Activated effector memory CD4-positive, alpha-beta T cell treated with anti-CD3 and anti-CD28 coated beads, Interleukin-2, amount 50 U/mL, for 16 hours (primary cell): ENCODE measurements at regions not wholly inside any gene's neighbourhood (a gene's known extent, or its start where the extent isn't known, plus 50 kb on each side); places are given as distances from the start of the nearest gene placed in this dataset.
"Not testable (repeated sequence)": the region's sequence is repeated elsewhere in the genome, so short reads cannot be mapped to it uniquely, and the experiment has no call there.

Source experiments
- DNase-seq: peaks from one replicate; pipeline ENCODE4 v3.0.0-alpha.2; 2020

DNA sequence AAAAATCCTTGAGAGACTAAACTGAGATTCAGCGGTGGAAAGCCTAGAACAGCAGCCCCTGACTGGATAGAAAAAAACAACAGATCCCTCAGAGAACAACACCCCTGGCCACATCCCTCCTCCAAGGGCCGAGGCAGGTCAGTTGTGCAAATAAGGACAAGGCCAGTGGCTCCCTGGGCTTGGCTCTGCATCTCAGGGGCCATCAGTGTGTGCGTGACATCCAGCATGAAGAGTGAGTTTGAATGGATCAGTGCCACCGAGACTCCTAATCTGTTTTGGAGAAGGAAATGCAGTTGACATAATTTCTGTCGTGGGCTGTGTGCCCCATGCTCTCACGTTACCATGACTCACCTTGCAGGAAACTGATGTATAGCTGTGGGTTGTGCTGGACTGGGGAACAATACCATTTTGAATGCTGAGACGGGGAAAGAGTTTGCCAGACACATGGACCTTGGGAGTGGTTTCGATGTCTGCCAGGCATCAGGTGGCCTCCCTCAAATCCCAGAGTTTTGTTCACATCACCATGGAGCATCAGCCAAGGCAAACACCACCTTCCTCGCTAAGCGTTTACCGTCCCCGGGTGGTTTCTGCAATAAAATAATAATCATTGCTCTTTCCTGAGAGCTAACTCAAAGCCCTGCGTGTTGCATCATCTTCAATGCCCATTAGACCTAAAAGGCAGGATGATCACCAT, 153.2 kb upstream of the FZD8 start:
- DNase-seq = no peak

- no peak for DNase-seq
These were observed 152.6 kb upstream of the FZD8 start for GRCh38 chr10:35794703-35795102.

DNA sequence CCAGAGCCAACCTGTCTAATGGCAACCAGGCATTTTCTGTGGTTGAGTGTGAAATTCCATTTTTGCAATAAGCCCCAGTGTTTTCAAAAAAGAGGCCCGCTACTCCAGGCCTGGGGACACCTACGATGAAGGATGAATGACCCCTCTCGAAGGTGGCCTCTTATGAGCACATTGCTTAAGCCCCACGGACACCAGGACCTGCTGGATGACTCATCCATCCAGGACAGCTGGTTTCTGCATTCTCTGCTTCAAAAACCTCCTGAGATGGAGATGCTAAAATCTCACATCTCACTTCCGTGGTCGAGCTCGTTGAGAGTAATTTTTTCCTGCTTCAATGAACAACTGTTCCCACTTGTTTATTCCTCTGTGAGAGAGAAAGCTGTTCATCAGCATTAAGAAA, 150.2 kb upstream of the FZD8 start:
- DNase-seq = no peak

GRCh38 chr10:35789996-35790395, 147.9 kb upstream of the FZD8 start:
- no peak for DNase-seq

DNA sequence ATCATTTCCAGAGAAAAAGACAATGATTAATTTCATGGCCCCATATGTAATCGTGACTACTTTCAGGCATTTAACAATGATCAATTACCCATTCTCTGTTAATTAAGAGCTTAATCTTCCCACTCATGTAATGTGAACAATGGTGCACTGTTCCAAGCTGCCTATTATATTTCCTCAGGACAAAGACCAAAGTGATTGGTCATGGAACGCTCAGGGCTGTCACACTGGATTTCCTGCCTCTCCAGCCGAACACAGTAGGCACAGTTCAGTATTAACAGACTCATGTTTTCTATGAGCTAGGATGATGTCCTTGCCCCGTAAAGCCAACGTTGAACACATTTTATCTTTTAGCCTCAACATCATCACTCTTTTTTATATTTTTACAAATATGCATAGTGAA, 142.7 kb upstream of the FZD8 start:
- no peak for DNase-seq

DNA sequence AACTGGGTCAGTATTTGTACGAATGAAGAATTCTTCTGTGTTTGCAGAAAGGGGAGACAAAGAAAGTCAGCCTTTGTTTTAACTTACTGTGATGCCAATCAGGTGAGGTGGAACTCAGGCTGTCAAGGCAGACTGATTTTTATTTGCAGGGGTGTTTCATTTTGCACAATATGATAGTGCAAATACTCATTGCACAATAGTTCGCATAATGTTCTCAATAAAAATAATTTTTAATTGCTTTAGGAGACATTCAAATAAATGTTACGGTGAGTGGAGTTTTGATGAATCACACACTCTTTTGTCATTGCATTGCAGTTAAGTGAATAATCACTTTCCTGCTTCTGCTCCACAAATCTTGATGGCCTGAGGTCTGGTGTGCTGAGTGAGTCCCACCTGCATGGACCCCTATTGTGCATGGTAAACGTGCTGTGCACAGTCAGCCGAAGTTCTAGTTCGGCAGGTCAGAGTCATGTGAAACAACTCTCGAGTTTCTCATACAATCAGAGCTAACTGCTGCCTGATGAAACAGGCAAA, 141.3 kb upstream of the FZD8 start:
- DNase-seq = no peak

- no peak for DNase-seq
These were observed 139.5 kb upstream of the FZD8 start for GRCh38 chr10:35781643-35782035.

GRCh38 chr10:35780970-35781642, 139.0 kb upstream of the FZD8 start:
- DNase-seq = no peak

- no peak for DNase-seq
These were observed 136.2 kb upstream of the FZD8 start for GRCh38 chr10:35778306-35778705.

GRCh38 chr10:35776557-35776956, 134.5 kb upstream of the FZD8 start:
- not testable (repeated sequence) for DNase-seq

DNA sequence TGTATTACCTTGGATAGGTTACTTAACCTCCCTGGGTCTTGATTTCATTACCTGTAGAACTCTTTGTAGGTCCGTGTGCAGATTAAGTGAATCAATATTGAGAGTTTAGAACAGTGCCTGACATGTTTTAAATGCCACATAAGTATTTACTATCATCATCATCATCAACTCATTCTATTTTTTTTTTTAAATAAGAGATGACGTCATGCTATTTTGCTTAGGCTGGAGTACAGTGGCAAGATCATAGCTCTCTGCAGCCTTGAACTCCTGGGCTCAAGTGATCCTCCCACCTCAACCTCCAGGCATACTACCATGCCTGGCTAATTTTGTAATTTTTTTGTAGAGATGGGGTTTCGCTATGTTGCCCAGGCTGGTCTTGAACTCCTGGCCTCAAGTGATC, 132.0 kb upstream of the FZD8 start:
- DNase-seq = no peak

- no peak for DNase-seq
These were observed 128.8 kb upstream of the FZD8 start for GRCh38 chr10:35770817-35771355.

DNA sequence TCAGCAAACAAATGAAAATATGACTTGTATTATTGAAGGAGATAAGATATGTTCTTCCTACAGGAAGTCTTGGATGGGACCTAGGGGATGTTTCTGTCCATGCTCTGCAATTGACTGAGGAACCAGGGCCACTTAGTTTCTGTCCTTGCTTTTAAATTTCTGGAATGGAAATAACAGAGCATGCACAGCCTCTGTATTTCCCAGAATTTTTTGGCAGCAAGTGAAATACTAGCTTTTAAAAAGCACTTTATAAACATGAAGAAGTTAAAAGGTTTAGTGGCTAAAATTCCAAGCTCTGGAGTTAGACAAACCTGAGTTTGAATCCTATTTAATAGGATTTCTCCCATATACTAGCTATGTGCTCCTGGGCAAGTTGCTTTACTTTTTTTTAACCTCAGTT, 127.7 kb upstream of the FZD8 start:
- no peak for DNase-seq

- no peak for DNase-seq
These were observed 126.6 kb upstream of the FZD8 start for GRCh38 chr10:35768731-35769130.

GRCh38 chr10:35768011-35768410, 125.9 kb upstream of the FZD8 start:
- DNase-seq = no peak

DNA sequence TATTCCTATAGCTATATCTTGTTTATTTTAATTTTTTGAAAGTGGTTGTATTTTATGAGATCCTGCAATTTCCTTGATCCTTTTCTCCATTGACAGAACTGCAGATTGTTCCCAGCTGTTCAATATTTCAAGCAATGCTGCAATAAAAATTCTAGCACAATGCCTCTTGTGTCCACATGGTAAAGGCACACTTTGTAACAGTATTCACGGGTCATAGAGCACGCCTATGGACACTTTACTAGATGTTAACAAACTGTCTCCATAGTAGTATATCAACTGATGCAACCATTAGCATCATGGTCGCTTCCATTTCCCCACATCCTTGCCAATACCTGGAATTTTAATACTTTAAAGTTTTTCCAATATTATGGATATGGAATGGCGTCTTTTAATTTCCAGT, 123.9 kb upstream of the FZD8 start:
- no peak for DNase-seq

GRCh38 chr10:35765066-35765527, 123.0 kb upstream of the FZD8 start:
- DNase-seq = no peak

- no peak for DNase-seq
These were observed 120.4 kb upstream of the FZD8 start for GRCh38 chr10:35762311-35763030.

GRCh38 chr10:35758076-35758475, 116.0 kb upstream of the FZD8 start:
- no peak for DNase-seq

DNA sequence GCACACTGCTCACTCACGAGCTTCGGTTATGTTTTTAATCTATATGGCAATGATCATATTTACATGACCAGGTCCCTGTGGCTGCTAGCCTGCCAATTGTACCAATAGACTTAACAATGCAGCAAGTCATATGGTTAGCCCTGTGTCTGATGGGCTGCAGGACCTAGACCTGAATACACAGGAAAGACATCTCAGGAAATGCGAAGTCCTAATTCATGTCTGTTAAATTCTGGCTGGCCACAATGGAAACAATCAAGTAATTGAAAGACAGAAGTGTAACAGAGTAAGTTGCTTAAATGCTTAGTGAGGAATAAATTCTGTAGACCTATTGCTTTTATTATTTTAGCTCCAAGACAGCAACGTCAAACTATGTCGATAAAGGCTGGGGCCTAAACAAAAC, 112.4 kb upstream of the FZD8 start:
- DNase-seq = no peak

DNA sequence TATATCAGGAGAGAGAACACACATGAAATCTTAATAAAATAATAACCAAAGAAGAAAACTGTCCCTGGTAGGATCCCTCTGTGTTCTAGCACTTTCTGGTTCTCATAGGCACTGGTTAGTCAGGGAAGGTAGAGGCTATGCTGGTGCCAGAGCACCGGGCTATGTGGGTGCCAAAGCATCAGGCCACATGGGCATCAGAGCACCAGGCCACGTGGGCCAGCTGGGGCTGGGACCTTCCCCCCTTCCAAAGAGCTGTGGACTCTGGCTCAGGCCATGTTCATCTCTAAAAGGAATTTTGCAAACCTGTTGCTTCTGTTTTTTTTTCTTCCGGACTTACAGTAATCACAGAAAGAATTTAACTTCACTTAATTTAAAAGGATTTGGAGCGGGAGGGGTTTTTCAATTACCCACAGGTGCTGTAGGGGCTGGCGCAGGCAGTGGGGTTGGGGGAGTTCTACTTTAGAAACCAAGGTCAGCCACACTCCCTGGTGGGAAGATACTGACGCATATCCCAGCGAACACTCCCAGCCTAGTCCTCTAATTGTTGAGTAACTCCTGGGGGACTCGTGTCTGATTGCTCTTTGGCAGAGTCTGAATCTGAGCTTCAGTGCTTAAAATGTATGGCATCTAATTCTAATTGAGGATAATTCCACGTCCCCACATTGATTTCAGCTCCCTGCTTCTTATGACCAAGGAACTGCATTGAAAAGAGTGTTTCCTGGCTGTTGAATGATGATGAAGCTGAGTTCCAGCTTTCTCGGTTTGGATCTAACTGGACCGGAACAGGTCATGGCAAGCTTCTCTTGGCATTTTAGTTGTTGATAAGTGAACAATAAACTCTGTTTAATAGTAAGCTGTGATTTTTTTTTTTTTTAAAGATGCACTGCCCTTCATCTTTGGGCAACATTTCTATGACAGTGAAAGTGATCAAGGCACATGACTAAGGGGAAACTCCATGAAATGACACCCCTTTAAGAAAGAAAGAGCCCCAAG, 110.7 kb upstream of the FZD8 start:
- DNase-seq = no peak

DNA sequence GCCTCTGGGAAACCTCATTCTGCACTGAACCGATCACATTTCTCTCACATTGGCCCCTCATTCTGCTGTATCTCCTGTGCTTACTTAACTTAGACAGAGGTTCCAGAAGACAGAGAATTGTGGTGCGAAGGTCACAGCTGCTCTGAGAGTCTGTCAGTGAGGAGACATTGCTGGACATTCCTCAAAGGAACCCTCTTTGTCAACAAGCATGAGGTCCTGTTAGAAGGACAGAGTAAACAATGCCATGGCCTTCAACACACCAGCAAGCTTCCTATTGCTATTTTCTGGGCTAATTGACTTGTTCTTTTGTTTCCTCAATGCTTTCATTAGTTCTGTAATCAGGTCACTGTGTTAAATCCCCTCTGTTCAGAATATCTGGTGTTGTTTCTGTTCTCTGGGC, 109.3 kb upstream of the FZD8 start:
- DNase-seq = no peak
